Adrenal gland (tissue), 9 donors: ENCODE measurements at regions not wholly inside any gene's neighbourhood (a gene's known extent, or its start where the extent isn't known, plus 50 kb on each side); places are given as distances from the start of the nearest gene placed in this dataset.

ENCODE experiments used
- DNase-seq, 7 donors: peaks; one replicate each; pipeline ENCODE4 v3.0.0-alpha.2; 2019 to 2020
- H3K27ac ChIP-seq, 5 donors: fragments of 200-600 bp; sonication (generic) in 4 of 5; 1 replicate in 3 of 5; 2 replicates in 2 of 5; pipeline versions ENCODE4 v1.5.1 to v1.8.0; 2016 to 2020; ENCODE audit warnings: mild to moderate bottlenecking in 1 of 5
- H3K27me3 ChIP-seq: fragments of 200-600 bp; 2 replicates; pipeline ENCODE4 v1.8.0; 2021
- H3K36me3 ChIP-seq, 2 donors: fragments of 200-600 bp; replicated peaks in 1 of 2; 1 replicate in 1 of 2; 2 replicates in 1 of 2; pipeline versions ENCODE4 v1.5.1 to v1.8.0; 2018 to 2022
- H3K4me1 ChIP-seq, 2 donors: fragments of 200-600 bp; replicated peaks in 1 of 2; 1 replicate in 1 of 2; 2 replicates in 1 of 2; pipeline versions ENCODE4 v1.5.1 to v1.8.0; 2018 to 2021
- H3K4me3 ChIP-seq, 4 donors: fragments of 200-600 bp; sonication (generic) in 3 of 4; one replicate each; pipeline ENCODE4 v1.5.1; 2016 to 2018
- H3K9me3 ChIP-seq, 3 donors: fragments of 200-600 bp; sonication (generic) in 1 of 3; replicated peaks in 1 of 3; 1 replicate in 2 of 3; 2 replicates in 1 of 3; pipeline versions ENCODE4 v1.5.1 to v1.8.0; 2016 to 2021
- CTCF ChIP-seq, 6 experiments: fragments of 450-650 bp in 4 of 6; fragments of 200-600 bp in 2 of 6; sonication (generic) in 1 of 6; IDR thresholded peaks; 1 replicate in 5 of 6; 2 replicates in 1 of 6; pipeline versions ENCODE4 v1.5.1 to v1.8.0; 2016 to 2021; ENCODE audit warnings: antibody characterized with exemption in 6 of 6, mild to moderate bottlenecking in 2 of 6, moderate library complexity in 1 of 6
- POLR2A ChIP-seq, 2 donors: fragments of 450-650 bp; IDR thresholded peaks; one replicate each; pipeline ENCODE4 v1.6.1; 2017; ENCODE audit warnings: antibody characterized with exemption in 2 of 2, mild to moderate bottlenecking in 2 of 2, moderate library complexity in 1 of 2
- WGBS, 4 donors: extraction: QIAGEN DNeasy Blood & Tissue Kit in 2 of 4; methylation state at CpG; one replicate each; pipeline versions ENCODE4 v1.1.5 to v1.1.7; 2013 to 2017; 5-methylcytosine and 5-hydroxymethylcytosine counted together
- intact Hi-C, 2 donors: fragments of 100-400 bp; cut with DNase I; formaldehyde crosslinking; loops; one replicate each; pipeline versions ENCODE4 v1.14.1 to v1.15.0; 2022 to 2023
- donor health status: healthy with polysubstance abuse.
- donor health status: Bipolar disorder and iron deficiency.
- donor health status: DM: yes; HTN: yes; CAD: no.
- donor health status: DM: no; HTN: no; CAD: no.
- donor health status: DM: no; HTN: no; CAD: no.

- no peaks in the 10 kb centered on the region for H3K36me3 ChIP-seq
- intact Hi-C loops, result no loop called here
- H3K4me3 ChIP-seq, result no peak overlapping the region
- peaks cover 0 to 7% (median 7%) of the 10 kb centered on the region in 3 donors for H3K9me3 ChIP-seq
- TF ChIP-seq CTCF (IDR thresholded peaks at IDR 0.05), result no peak
- no peak for TF ChIP-seq POLR2A (IDR thresholded peaks at IDR 0.05)
- no peaks in the 10 kb centered on the region for H3K27me3 ChIP-seq
- no peaks in the 10 kb centered on the region for H3K4me1 ChIP-seq
- DNase-seq, result no peak
- 75 to 92% (median 85%) methylated on average over 1 of the region's 1 CpG for whole genome bisulfite sequencing, 4 donors
- H3K27ac ChIP-seq, result no peak overlapping the region
Measured at GRCh38 chr1:193434319-193434718, 247.9 kb upstream of the B3GALT2 start.

GRCh38 chr1:193433599-193433998 lies 247.2 kb upstream of the B3GALT2 start:
- H3K9me3 ChIP-seq, result peaks cover 0 to 7% (median 7%) of the 10 kb centered on the region in 3 donors
- no peaks in the 10 kb centered on the region for H3K27me3 ChIP-seq
- intact Hi-C loops, result no loop called here
- no peak overlapping the region for H3K27ac ChIP-seq
- no peak overlapping the region for H3K4me3 ChIP-seq
- DNase-seq, result no peak
- no peak for TF ChIP-seq POLR2A (IDR thresholded peaks at IDR 0.05)
- no peak for TF ChIP-seq CTCF (IDR thresholded peaks at IDR 0.05)
- H3K4me1 ChIP-seq, result no peaks in the 10 kb centered on the region
- H3K36me3 ChIP-seq, result no peaks in the 10 kb centered on the region
- WGBS, 4 donors, result 85 to 100% (median 92%) methylated on average over 1 of the region's 1 CpG

- H3K36me3 ChIP-seq, result no peaks in the 10 kb centered on the region
- no peak overlapping the region for H3K27ac ChIP-seq
- WGBS, 4 donors, result 94 to 96% (median 94%) methylated on average over 3 of the region's 3 CpGs
- no peak for TF ChIP-seq CTCF (IDR thresholded peaks at IDR 0.05)
- no peak for TF ChIP-seq POLR2A (IDR thresholded peaks at IDR 0.05)
- no peak overlapping the region for H3K4me3 ChIP-seq
- no peaks in the 10 kb centered on the region for H3K27me3 ChIP-seq
- H3K4me1 ChIP-seq, result no peaks in the 10 kb centered on the region
- peaks cover 0 to 7% (median 7%) of the 10 kb centered on the region in 3 donors for H3K9me3 ChIP-seq
- DNase-seq, result no peak
- intact Hi-C loops, result no loop called here
Measured at GRCh38 chr1:193432979-193433587, 246.7 kb upstream of the B3GALT2 start.

GRCh38 chr1:193431265-193431977 lies 245.0 kb upstream of the B3GALT2 start:
- WGBS, 4 donors, result 63 to 82% (median 73%) methylated on average over 2 of the region's 2 CpGs
- DNase-seq, result no peak
- intact Hi-C loops, result no loop called here

More at GRCh38 chr1:193431265-193431977, 245.0 kb upstream of the B3GALT2 start:
- TF ChIP-seq CTCF (IDR thresholded peaks at IDR 0.05) (no peak), POLR2A (IDR thresholded peaks at IDR 0.05) (no peak)
- Histone ChIP-seq H3K4me1 (no peaks in the 10 kb centered on the region), H3K4me3 (no peak overlapping the region), H3K36me3 (no peaks in the 10 kb centered on the region), H3K9me3 (peaks cover 0 to 7% (median 7%) of the 10 kb centered on the region in 3 donors), H3K27me3 (no peaks in the 10 kb centered on the region), H3K27ac (no peak overlapping the region)
